ENCODE measurements at regions not wholly inside any gene's neighbourhood (a gene's known extent, or its start where the extent isn't known, plus 50 kb on each side); places are given as distances from the start of the nearest gene placed in this dataset.

- no peak for TF ChIP-seq BCL11A (IDR thresholded peaks at IDR 0.05; ENCODE audit: low read depth in 2 of 2, low read length in 2 of 2)
Observed at GRCh38 chr3:22358334-22358733, 607.3 kb upstream of the ZNF385D start (continued).

- Histone ChIP-seq H3K4ac (replicated peaks; ENCODE audit: insufficient read length, low read depth, low read length) (no peak overlapping the region), H4K20me1 (replicated peaks in 1 of 2; ENCODE audit: control insufficient read depth in 1 of 2, insufficient read depth in 2 of 2, low read length in 2 of 2) (no peaks in the 10 kb centered on the region), H3K27me3 (replicated peaks in 1 of 4; ENCODE audit: control insufficient read depth in 3 of 4, extremely low read depth in 1 of 4, insufficient read depth in 3 of 4, low read length in 3 of 4) (no peaks in the 10 kb centered on the region), H3K23ac (ENCODE audit: insufficient read length) (no peak overlapping the region), H3K4me3 (ENCODE audit: extremely low read depth in 1 of 4, insufficient read depth in 2 of 4, low read depth in 3 of 4, low read length in 4 of 4) (no peak overlapping the region), H3K36me3 (ENCODE audit: control insufficient read depth in 2 of 4, insufficient read depth in 4 of 4, low read length in 3 of 4) (no peaks in the 10 kb centered on the region), H3K9me3 (ENCODE audit: insufficient read depth in 2 of 2, low read depth in 1 of 2, low read length in 1 of 2) (no peaks in the 10 kb centered on the region), H3K79me1 (ENCODE audit: low read depth, low read length) (no peaks in the 10 kb centered on the region), H3K4me1 (replicated peaks in 1 of 4; ENCODE audit: control insufficient read depth in 3 of 4, insufficient read depth in 4 of 4, low read length in 3 of 4) (no peaks in the 10 kb centered on the region), H2AFZ (ENCODE audit: low read length) (no peak overlapping the region), H2BK12ac (ENCODE audit: low read depth, low read length) (no peak overlapping the region), H3K9ac (replicated peaks in 1 of 4; ENCODE audit: extremely low read depth in 1 of 4, low read depth in 3 of 4, low read length in 3 of 4) (no peak overlapping the region), H2BK20ac (ENCODE audit: low read length) (no peak overlapping the region), H2BK5ac (ENCODE audit: low read depth, low read length) (no peak overlapping the region), H3K27ac (ENCODE audit: low read depth, low read length) (no peak overlapping the region), H3K14ac (ENCODE audit: insufficient read length) (no peak overlapping the region), H2BK120ac (replicated peaks; ENCODE audit: low read depth, low read length) (no peak overlapping the region), H3K4me2 (ENCODE audit: insufficient read depth in 1 of 2, low read depth in 2 of 2, low read length in 2 of 2) (no peak overlapping the region), H4K91ac (replicated peaks; ENCODE audit: insufficient read length, low read length) (no peak overlapping the region), H3K18ac (ENCODE audit: extremely low read depth, low read length) (no peak overlapping the region), H3K56ac (replicated peaks; ENCODE audit: insufficient read length, low read depth, low read length) (no peak overlapping the region), H2BK15ac (ENCODE audit: low read length) (no peak overlapping the region), H3K23me2 (ENCODE audit: low read depth, low read length) (no peaks in the 10 kb centered on the region), H2AK5ac (ENCODE audit: low read depth, low read length) (no peak overlapping the region), H4K5ac (ENCODE audit: insufficient read length, low read depth, low read length) (no peak overlapping the region), H3K79me2 (ENCODE audit: control insufficient read depth in 1 of 2, insufficient read depth in 2 of 2, low read length in 2 of 2) (no peaks in the 10 kb centered on the region), H4K8ac (ENCODE audit: extremely low read depth, insufficient read depth, low read length) (no peak overlapping the region)
- 89% methylated on average over 6 of the region's 6 CpGs; no CpG with 5 or more reads in 1 of the 2 experiments for WGBS, 2 experiments (ENCODE audit: extremely low coverage in 1 of 2, insufficient coverage in 1 of 2, insufficient read length in 1 of 2, insufficient replicate concordance in 2 of 2, low coverage in 1 of 2, low lambda C conversion rate in 2 of 2, missing lambda C conversion rate in 1 of 2)
- DNase-seq (ENCODE audit: low read depth in 1 of 2, low spot score in 2 of 2) (no peak), FAIRE-seq (no peak)
- ChIA-PET CTCF (ENCODE audit: partially characterized antibody) (no interaction called here), POLR2A (ENCODE audit: partially characterized antibody) (no interaction called here)
- TF ChIP-seq CREB1 (IDR thresholded peaks at IDR 0.05) (no peak), RNF2 (IDR thresholded peaks at IDR 0.05; ENCODE audit: borderline replicate concordance, low read depth, low read length, missing control alignments, poor library complexity, severe bottlenecking) (no peak), SAP30 (IDR thresholded peaks at IDR 0.05; ENCODE audit: insufficient read depth, insufficient replicate concordance, low read length) (no peak), SP4 (IDR thresholded peaks at IDR 0.05; ENCODE audit: low read length) (no peak), HDAC2 (IDR thresholded peaks at IDR 0.05; ENCODE audit: borderline replicate concordance in 1 of 2, low read depth in 2 of 2, low read length in 2 of 2) (no peak), NRF1 (IDR thresholded peaks at IDR 0.05; ENCODE audit: low read depth, low read length) (no peak), SRF (IDR thresholded peaks at IDR 0.05; ENCODE audit: low read depth, low read length) (no peak), YY1 (IDR thresholded peaks at IDR 0.05; ENCODE audit: low read depth, low read length) (no peak)
Observed at GRCh38 chr3:22360164-22360563, 609.2 kb upstream of the ZNF385D start.

Data from H1 (cell line).